Astrocyte of the cerebellum (primary cell): ENCODE measurements at regions not wholly inside any gene's neighbourhood (a gene's known extent, or its start where the extent isn't known, plus 50 kb on each side); places are given as distances from the start of the nearest gene placed in this dataset.
"Not testable (repeated sequence)": the region's sequence is repeated elsewhere in the genome, so short reads cannot be mapped to it uniquely, and the experiment has no call there.

Experiments used
- DNase-seq: peaks from one replicate; pipeline ENCODE4 v3.0.0-alpha.2; 2011; ENCODE audit warnings: low read depth
- H3K4me3 ChIP-seq: 2 replicates; pipeline ENCODE4 v1.5.1; 2011; ENCODE audit warnings: mild to moderate bottlenecking, low read depth, low read length, moderate library complexity
- in situ Hi-C: cut with HindIII; loops from 2 replicates; pipeline ENCODE4 v1.10.0; 2017; ENCODE audit warnings: low sequenced_read_pairs
- TF ChIP-seq, protein P1 (sequence below): IDR thresholded peaks from 2 replicates; pipeline ENCODE4 v1.5.1; 2012; ENCODE audit warnings: low read length, low read depth, moderate library complexity, mild to moderate bottlenecking; ENCODE audit errors: missing control alignments

DNA sequence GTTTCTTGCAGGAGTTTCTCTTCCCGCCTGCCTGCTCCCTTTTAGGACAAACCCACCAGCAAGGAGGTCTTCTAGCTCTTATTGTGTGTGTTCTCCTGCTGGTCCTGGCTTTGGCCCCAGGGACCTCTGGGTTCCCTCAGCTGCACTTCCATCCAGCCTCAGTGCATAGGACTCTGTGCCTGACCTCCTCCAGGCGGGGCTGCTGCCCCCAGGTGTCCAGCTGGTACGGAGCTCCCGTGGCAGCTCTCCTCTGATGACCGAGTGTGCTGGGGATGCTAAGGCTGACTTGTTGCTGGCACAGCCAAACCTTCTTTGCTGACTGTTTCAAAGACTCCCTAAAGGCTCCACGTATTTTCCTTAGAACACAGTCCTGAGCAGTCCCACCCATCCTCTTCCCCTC is 126.5 kb downstream of the GPCPD1 start:
- in situ Hi-C loops: no loop called here
- TF ChIP-seq, protein P1, sequence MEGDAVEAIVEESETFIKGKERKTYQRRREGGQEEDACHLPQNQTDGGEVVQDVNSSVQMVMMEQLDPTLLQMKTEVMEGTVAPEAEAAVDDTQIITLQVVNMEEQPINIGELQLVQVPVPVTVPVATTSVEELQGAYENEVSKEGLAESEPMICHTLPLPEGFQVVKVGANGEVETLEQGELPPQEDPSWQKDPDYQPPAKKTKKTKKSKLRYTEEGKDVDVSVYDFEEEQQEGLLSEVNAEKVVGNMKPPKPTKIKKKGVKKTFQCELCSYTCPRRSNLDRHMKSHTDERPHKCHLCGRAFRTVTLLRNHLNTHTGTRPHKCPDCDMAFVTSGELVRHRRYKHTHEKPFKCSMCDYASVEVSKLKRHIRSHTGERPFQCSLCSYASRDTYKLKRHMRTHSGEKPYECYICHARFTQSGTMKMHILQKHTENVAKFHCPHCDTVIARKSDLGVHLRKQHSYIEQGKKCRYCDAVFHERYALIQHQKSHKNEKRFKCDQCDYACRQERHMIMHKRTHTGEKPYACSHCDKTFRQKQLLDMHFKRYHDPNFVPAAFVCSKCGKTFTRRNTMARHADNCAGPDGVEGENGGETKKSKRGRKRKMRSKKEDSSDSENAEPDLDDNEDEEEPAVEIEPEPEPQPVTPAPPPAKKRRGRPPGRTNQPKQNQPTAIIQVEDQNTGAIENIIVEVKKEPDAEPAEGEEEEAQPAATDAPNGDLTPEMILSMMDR: no peak
- no peak overlapping the region for H3K4me3 ChIP-seq
- DNase-seq: no peak

DNA sequence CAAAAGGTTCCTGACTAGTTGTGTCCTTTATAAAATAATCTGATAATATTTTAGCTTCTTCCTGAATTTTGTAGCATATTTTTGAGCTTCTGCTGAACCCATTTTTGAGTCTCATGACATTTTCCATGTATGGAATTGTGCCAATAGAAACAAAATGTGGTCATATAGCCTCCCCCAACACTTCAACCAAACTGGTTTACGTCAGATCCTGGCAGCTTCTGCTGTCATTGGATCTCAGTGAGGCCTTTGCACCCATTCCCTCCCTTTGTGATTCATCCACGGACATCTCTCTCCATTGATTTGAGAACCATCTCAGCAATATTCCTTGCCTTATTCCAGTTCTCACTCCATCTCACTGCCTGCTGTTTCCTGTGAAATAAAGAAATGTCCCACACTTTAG is 128.0 kb downstream of the GPCPD1 start:
- in situ Hi-C loops: no loop called here
- DNase-seq: no peak
- H3K4me3 ChIP-seq: no peak overlapping the region
- TF ChIP-seq, protein P1: no peak

DNA sequence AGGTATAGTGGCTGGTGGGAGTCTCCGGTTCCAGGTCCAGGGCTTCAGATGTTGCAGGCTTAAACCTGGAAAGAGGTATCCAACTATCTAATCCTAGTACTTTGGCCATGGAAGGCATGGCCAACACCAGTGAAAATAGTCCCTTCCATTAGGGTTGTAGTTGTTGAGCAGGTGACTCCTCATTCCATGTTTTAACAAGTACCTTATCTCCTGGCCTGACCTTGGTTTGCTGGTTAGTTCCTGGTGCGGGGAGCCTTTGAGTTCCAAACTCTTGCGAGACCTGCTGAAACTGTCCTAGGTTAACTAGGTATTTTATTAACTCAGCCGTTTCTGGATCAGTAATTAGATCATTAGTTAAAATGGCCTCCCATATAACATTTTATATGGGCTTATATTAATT is 128.9 kb downstream of the GPCPD1 start:
- TF ChIP-seq, protein P1: no peak
- in situ Hi-C loops: no loop called here
- no peak overlapping the region for H3K4me3 ChIP-seq
- DNase-seq: no peak

DNA sequence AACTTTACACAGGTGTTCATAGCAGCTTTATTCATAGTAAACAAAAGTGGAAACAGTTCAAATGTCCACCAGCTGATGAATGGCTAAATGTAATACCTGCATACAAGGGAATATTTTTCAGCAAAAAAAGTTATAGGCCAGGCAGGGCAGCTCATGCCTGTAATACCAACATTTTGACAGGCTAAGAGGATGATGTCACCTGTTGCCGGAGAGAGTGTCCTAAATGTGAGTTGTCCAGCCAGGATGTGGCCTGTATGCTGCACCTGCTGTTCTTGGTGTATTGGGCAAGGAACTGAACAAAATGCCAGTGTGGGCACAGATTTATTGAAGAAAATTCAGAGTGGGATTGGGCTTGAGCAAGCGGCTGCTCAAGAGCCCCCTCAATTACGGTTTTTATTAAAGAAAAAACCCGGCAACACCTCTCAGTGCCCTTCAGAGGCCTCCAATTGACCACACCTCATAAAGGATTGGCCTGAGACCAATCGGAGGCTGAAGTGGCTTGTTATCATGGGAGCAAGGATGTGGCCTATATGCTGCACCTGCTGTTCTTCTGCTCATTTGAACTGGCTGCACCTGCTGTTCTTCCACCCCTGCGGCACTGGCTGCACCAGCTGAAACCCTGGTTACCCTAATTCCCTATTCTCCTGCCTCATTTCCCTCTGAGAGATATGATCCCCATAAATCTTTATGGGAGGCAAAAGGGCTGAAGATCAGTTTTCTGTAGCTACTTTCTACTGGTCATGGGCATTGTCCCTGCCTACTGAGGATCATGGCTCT is 129.8 kb downstream of the GPCPD1 start:
- in situ Hi-C loops: no loop called here
- TF ChIP-seq, protein P1: no peak
- no peak overlapping the region for H3K4me3 ChIP-seq
- no peak for DNase-seq

DNA sequence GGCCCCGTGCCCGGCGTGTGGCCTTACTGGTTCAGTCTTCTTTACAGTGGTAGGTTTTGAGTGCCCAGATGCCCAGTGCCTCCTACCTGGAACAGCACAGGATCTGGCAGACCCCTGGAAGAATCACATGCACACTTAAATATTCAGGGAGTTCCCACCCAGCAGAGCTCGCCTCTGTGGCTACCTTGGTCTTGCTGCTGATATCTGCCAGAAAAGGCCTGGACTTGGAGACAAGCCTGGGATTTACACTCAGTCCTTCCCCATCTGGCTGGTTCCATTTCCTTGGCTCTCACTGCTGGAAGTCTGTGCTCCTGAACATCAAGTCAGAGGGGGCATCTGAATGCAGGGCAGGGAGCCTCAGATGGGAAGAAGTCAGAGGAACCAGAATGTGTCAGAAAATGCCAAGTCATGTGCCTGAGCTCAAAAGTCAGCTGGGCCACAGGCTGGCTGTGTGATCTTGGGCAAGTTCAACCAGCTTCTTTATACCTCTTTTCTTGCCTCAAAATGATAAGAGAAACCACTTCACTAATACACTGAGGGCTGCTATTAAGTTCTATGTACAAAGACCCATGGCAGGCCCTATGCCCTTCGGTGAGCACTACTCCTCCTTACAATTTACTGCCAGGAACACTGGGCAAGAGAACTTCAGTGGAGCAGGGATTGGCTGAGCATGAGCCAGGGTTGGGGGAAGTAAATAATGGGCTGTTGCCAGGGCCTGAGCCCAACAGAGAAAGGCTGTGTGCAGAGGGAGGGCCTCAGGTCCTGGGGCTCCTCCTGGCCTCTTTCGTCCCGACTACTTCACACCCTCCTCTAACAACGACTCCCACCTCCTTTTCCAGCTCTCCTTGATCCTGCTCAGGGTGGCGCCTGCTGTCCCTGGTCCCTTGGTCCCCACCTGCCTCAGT is 135.9 kb downstream of the GPCPD1 start:
- in situ Hi-C loops: no loop called here
- DNase-seq: no peak
- no peak overlapping the region for H3K4me3 ChIP-seq
- TF ChIP-seq, protein P1: no peak

DNA sequence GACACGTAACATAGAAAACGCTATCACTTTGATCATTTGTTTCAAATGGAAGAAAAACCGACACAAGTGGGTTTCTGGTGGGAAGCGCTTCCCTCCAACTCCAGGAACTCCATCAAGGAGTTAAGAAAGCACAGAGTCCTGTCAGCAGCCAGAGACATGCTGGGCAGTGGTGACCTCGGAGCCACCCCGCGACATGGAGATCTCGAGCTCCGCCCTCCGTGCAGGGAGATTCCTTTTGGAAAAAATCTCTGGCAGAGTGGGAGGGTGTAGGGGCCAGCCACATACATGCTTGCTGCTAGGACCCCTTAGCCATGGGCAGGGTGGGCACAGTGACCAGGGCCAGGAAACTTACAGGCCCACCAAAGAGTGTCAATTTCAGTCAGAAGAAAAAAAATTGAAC is 138.9 kb downstream of the GPCPD1 start:
- H3K4me3 ChIP-seq, DNase-seq, in situ Hi-C loops: not testable (repeated sequence)

DNA sequence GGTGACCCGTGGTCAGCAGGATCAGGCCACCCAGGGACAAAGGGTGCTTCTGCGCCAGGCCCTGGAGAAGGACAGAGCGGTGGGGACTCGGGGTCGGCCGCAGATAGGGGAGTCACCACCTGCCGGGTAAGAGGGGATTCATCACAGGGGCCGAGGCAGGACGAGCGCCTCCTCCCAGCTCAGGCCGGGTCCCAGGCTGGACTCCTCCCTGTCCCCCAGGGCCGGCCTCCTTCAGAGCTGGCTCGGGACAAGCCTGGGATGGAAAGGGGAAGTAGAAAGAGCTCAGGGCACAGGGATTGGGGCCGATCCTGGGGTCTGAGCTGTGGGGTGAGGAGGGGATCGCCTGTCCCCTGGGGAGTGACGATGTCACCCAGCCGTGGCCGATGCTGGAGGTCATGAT is 139.4 kb downstream of the GPCPD1 start:
- TF ChIP-seq, protein P1: no peak
- in situ Hi-C loops: no loop called here
- H3K4me3 ChIP-seq: no peak overlapping the region
- no peak for DNase-seq
